H1 (cell line): ENCODE measurements at regions not wholly inside any gene's neighbourhood (a gene's known extent, or its start where the extent isn't known, plus 50 kb on each side); places are given as distances from the start of the nearest gene placed in this dataset.

ENCODE experiments used
- EGR1 ChIP-seq: IDR thresholded peaks from 2 replicates; pipeline ENCODE4 v1.6.1; 2011; ENCODE audit warnings: low read depth, low read length, borderline replicate concordance
- KDM5A ChIP-seq: fragments of 200-600 bp; IDR thresholded peaks from 2 replicates; pipeline ENCODE4 v1.7.1; 2012; ENCODE audit warnings: mild to moderate bottlenecking, low read length, inconsistent platforms, mixed read lengths
- POU5F1 ChIP-seq: IDR thresholded peaks from 2 replicates; pipeline ENCODE4 v1.6.1; 2011; ENCODE audit warnings: low read depth, mild to moderate bottlenecking, low read length, moderate library complexity
- SIX5 ChIP-seq: IDR thresholded peaks from 2 replicates; pipeline ENCODE4 v1.6.1; 2011; ENCODE audit warnings: mild to moderate bottlenecking, low read depth, low read length
- TAF7 ChIP-seq: optimal IDR thresholded peaks from 2 replicates; pipeline ENCODE3; 2011; ENCODE audit warnings: low read depth, mild to moderate bottlenecking, inconsistent platforms, low read length, moderate library complexity, borderline replicate concordance
- YY1 ChIP-seq: IDR thresholded peaks from 2 replicates; pipeline ENCODE4 v1.6.1; 2011; ENCODE audit warnings: low read depth, mild to moderate bottlenecking, low read length
- ZNF274 ChIP-seq: IDR thresholded peaks from 2 replicates; pipeline ENCODE4 v1.7.0; 2012; ENCODE audit warnings: low read length, borderline replicate concordance; ENCODE audit errors: extremely low read depth

GRCh38 chr3:23648326-23648995, 157.3 kb upstream of the UBE2E1 start (continued):
- TF ChIP-seq TAF7 (no peak), POU5F1 (no peak), EGR1 (no peak), SIX5 (no peak), ZNF274 (no peak), YY1 (no peak), KDM5A (no peak)
